ENCODE measurements at regions not wholly inside any gene's neighbourhood (a gene's known extent, or its start where the extent isn't known, plus 50 kb on each side); places are given as distances from the start of the nearest gene placed in this dataset.

DNA sequence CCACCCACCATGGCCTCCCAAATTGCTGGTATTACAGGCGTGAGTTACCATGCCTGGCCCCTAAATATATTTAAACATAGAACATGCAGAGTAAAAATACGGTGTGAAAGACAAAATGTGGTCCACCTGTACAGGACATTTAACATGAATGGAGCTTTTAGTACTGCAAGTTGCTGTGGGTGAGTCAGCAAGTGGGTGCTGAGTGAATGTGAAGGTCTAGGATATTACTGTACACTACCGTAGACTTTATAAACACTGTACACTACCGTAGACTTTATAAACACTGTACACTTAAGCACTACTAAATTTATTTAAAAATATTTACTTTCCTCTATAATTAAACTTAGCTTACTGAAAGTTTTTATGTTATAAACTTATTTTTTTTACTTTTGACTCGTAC is 317.8 kb downstream of the PRDM9 start:
- Histone ChIP-seq H3K4me1 (no peaks in the 10 kb centered on the region), H3K36me3 (no peaks in the 10 kb centered on the region), H3K27ac (no peak overlapping the region), H3K27me3 (no peaks in the 10 kb centered on the region), H3K9me3 (no peaks in the 10 kb centered on the region), H3K4me3 (no peak overlapping the region)
- no peak for DNase-seq (ENCODE audit: extremely low spot score in 2 of 2)
- TF ChIP-seq POLR2AphosphoS5 (IDR thresholded peaks at IDR 0.05; ENCODE audit: insufficient read depth in 1 of 2, low read depth in 1 of 2) (no peak), CTCF (IDR thresholded peaks at IDR 0.05) (no peak), POLR2A (IDR thresholded peaks at IDR 0.05) (no peak)
- intact Hi-C loops (cut with DNase I), result no loop called here

- Histone ChIP-seq H3K9me3 (no peaks in the 10 kb centered on the region), H3K27me3 (no peaks in the 10 kb centered on the region), H3K27ac (no peak overlapping the region), H3K4me1 (no peaks in the 10 kb centered on the region), H3K4me3 (no peak overlapping the region), H3K36me3 (no peaks in the 10 kb centered on the region)
- intact Hi-C loops (cut with DNase I), result no loop called here
- DNase-seq (ENCODE audit: extremely low spot score in 2 of 2), result no peak
- no peak for TF ChIP-seq POLR2A (IDR thresholded peaks at IDR 0.05)
- TF ChIP-seq CTCF (IDR thresholded peaks at IDR 0.05), result no peak
- no peak for TF ChIP-seq POLR2AphosphoS5 (IDR thresholded peaks at IDR 0.05; ENCODE audit: insufficient read depth in 1 of 2, low read depth in 1 of 2)
Observed at GRCh38 chr5:23840083-23840482, 332.7 kb downstream of the PRDM9 start.

DNA sequence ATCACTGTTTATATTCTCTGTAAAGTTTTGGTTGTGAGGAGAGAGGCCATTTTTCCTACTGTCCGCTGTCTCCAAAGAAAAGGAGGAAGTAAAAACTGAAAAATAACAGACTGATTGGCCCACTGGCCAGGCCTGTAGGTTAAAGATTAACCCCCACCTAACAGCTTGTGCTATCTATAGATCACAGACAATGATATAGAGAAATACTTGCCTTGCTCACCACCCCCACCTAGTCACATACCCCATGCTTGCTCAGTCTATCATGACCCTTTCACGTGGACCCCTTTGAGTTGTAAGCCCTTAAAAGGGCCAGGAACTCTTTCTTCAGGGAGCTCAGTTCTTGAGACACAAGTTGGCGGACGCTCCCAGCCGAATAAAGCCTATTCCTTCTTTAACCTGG is 357.4 kb downstream of the PRDM9 start:
- DNase-seq (ENCODE audit: extremely low spot score in 2 of 2), result no peak
- intact Hi-C loops (cut with DNase I), result no loop called here
- TF ChIP-seq CTCF (IDR thresholded peaks at IDR 0.05) (no peak), POLR2AphosphoS5 (IDR thresholded peaks at IDR 0.05; ENCODE audit: insufficient read depth in 1 of 2, low read depth in 1 of 2) (no peak), POLR2A (IDR thresholded peaks at IDR 0.05) (no peak)
- H3K4me1 ChIP-seq, result no peaks in the 10 kb centered on the region
- no peaks in the 10 kb centered on the region for H3K36me3 ChIP-seq
- no peak overlapping the region for H3K27ac ChIP-seq
- H3K9me3 ChIP-seq, result no peaks in the 10 kb centered on the region
- H3K4me3 ChIP-seq, result no peak overlapping the region
- no peaks in the 10 kb centered on the region for H3K27me3 ChIP-seq

DNA sequence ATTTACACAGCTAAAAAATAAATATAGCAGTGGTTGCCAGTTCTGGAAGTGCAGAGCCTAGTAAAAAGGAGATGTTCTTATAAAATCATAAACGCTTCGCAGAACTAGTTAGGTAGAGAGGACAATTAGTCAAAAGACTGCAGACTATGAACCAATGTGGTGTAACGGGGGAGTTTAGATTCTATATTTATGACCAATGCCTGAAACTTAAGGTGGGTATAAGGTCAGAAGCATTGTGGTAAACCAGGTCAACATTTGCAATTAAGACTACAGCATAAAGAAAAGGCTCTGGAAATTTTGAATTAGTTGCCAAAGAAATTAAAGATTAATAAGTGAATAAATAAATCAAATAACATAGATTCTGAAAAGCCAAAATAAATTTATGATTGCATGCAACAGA is 370.4 kb downstream of the PRDM9 start:
- no peak for DNase-seq (ENCODE audit: extremely low spot score in 2 of 2)
- Histone ChIP-seq H3K4me1 (no peaks in the 10 kb centered on the region), H3K27ac (no peak overlapping the region), H3K9me3 (no peaks in the 10 kb centered on the region), H3K27me3 (no peaks in the 10 kb centered on the region), H3K4me3 (no peak overlapping the region), H3K36me3 (no peaks in the 10 kb centered on the region)
- intact Hi-C loops (cut with DNase I), result no loop called here
- no peak for TF ChIP-seq POLR2A (IDR thresholded peaks at IDR 0.05)
- TF ChIP-seq POLR2AphosphoS5 (IDR thresholded peaks at IDR 0.05; ENCODE audit: insufficient read depth in 1 of 2, low read depth in 1 of 2), result no peak
- no peak for TF ChIP-seq CTCF (IDR thresholded peaks at IDR 0.05)

DNA sequence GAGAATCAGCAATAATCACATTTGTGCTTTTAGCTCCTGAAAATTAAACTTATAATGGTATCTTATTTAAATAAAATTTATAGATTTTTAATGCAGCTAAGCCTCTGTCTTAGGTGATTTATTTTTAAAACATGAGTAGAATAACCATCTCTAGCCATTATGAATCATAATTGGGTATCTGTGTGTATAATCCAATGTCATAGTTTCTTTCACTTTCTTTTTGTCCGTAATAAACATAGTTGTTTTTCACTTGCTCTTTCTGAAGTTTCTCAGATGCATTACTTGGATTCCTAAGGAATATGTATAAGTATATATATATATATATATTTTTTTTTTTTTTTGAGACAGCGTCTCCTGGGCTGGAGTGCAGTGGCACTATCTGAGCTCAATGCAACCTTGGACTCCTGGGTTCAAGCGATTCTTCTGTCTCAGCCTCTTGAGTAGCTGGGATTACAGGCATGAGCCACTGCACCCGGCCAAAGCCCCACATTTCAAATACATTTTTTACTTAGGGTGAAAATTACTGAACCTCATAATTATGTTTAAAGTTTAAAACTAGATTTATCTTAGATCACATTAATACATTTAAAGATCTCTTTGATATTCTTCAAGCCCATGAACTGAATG is 377.1 kb downstream of the PRDM9 start:
- Histone ChIP-seq H3K4me1 (no peaks in the 10 kb centered on the region), H3K4me3 (no peak overlapping the region), H3K27ac (no peak overlapping the region), H3K36me3 (no peaks in the 10 kb centered on the region), H3K27me3 (no peaks in the 10 kb centered on the region), H3K9me3 (no peaks in the 10 kb centered on the region)
- intact Hi-C loops (cut with DNase I), result no loop called here
- TF ChIP-seq POLR2AphosphoS5 (IDR thresholded peaks at IDR 0.05; ENCODE audit: insufficient read depth in 1 of 2, low read depth in 1 of 2) (no peak), CTCF (IDR thresholded peaks at IDR 0.05) (no peak), POLR2A (IDR thresholded peaks at IDR 0.05) (no peak)
- DNase-seq (ENCODE audit: extremely low spot score in 2 of 2), result no peak
